ACC112 (cell line): ENCODE measurements at regions not wholly inside any gene's neighbourhood (a gene's known extent, or its start where the extent isn't known, plus 50 kb on each side); places are given as distances from the start of the nearest gene placed in this dataset.

Experiments
- H2AFZ ChIP-seq: fragments of 200-600 bp; sonication (generic); one replicate; pipeline ENCODE4 v1.6.0; 2017; ENCODE audit warnings: antibody characterized with exemption, low read length; ENCODE audit not compliant: unreplicated experiment
- H3K27ac ChIP-seq: fragments of 200-600 bp; sonication (generic); 2 replicates; pipeline ENCODE4 v1.5.1; 2014; ENCODE audit warnings: low read depth, mild to moderate bottlenecking, antibody characterized with exemption, low read length, moderate library complexity
- H3K27me3 ChIP-seq: fragments of 200-600 bp; sonication (generic); 2 replicates; pipeline ENCODE4 v1.6.1; 2014; ENCODE audit warnings: mild to moderate bottlenecking, antibody characterized with exemption, low read length, moderate library complexity, mixed read lengths; ENCODE audit not compliant: insufficient read depth
- H3K36me3 ChIP-seq: fragments of 200-600 bp; sonication (generic); 2 replicates; pipeline ENCODE4 v1.6.1; 2016; ENCODE audit warnings: mild to moderate bottlenecking, antibody characterized with exemption, low read length, moderate library complexity, mixed read lengths; ENCODE audit not compliant: insufficient read depth
- H3K4me1 ChIP-seq: fragments of 200-600 bp; sonication (generic); one replicate; pipeline ENCODE4 v1.6.1; 2016; ENCODE audit warnings: low read length, mixed read lengths; ENCODE audit not compliant: insufficient read depth, unreplicated experiment, control insufficient read depth
- H3K4me3 ChIP-seq: fragments of 200-600 bp; sonication (generic); 2 replicates; pipeline ENCODE4 v1.5.1; 2014; ENCODE audit warnings: mild to moderate bottlenecking, low read depth, low read length
- H3K79me2 ChIP-seq: fragments of 200-600 bp; sonication (generic); one replicate; pipeline ENCODE4 v1.6.0; 2016; ENCODE audit warnings: low read length; ENCODE audit not compliant: control insufficient read depth, unreplicated experiment, insufficient read depth

GRCh38 chr6:4299476-4299875 is 164.1 kb upstream of the ECI2 start:
- Histone ChIP-seq H3K79me2 (no peaks in the 10 kb centered on the region), H3K4me3 (no peak overlapping the region), H3K4me1 (no peaks in the 10 kb centered on the region), H3K27me3 (no peaks in the 10 kb centered on the region), H3K36me3 (no peaks in the 10 kb centered on the region), H3K27ac (no peak overlapping the region), H2AFZ (no peak overlapping the region)

DNA sequence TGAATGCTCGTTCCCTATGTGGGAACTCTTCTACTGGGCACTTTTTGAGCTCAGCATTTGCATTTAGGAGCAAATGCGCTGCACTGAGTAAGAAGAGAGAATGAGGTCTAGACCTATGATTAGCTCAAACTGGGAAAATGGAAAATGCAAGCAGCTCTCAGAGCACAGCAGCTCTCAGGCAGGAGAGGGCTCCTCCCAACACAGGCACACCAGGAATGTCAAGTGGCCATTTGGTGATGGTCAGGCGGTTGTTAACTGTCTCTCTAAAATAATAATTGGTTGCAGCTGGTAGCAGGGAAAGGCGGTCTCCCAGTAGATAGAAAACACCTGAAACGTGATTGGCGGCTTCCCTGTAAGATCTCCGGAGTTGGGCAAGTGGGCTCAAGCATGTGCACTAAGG is 162.0 kb upstream of the ECI2 start:
- H3K79me2 ChIP-seq = no peaks in the 10 kb centered on the region

GRCh38 chr6:4296552-4296951 is 161.2 kb upstream of the ECI2 start:
- Histone ChIP-seq H3K4me3 (no peak overlapping the region), H3K36me3 (no peaks in the 10 kb centered on the region), H3K79me2 (no peaks in the 10 kb centered on the region), H2AFZ (no peak overlapping the region), H3K27ac (no peak overlapping the region), H3K27me3 (peaks cover 5% of the 10 kb centered on the region; the same call in 1 of the 2 replicates), H3K4me1 (no peaks in the 10 kb centered on the region)

More for the DNA sequence above, 162.0 kb upstream of the ECI2 start:
- H2AFZ ChIP-seq = no peak overlapping the region
- peaks cover 5% of the 10 kb centered on the region; the same call in 1 of the 2 replicates for H3K27me3 ChIP-seq
- no peak overlapping the region for H3K27ac ChIP-seq
- H3K4me3 ChIP-seq = no peak overlapping the region
- no peaks in the 10 kb centered on the region for H3K36me3 ChIP-seq
- H3K4me1 ChIP-seq = no peaks in the 10 kb centered on the region

DNA sequence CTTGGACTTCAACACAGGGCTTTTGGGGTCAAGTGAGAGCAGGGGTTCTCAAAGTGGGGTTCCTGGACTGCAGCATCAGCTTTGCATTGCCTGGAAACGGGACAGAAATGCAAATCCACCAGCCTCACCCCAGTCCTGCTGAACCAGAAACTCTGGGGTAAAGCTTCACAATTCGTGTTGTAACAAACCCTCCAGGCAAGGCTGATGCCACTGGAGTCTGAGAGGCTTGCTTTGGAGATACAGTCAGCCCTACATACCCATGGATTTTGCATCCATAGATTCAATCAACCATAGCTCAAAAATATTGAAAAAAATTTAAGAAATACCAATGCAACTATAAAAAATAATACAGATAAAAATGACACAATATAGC is 160.4 kb upstream of the ECI2 start:
- H3K4me3 ChIP-seq = no peak overlapping the region
- no peak overlapping the region for H3K27ac ChIP-seq
- H2AFZ ChIP-seq = no peak overlapping the region
- H3K79me2 ChIP-seq = no peaks in the 10 kb centered on the region
- peaks cover 5% of the 10 kb centered on the region; the same call in 1 of the 2 replicates for H3K27me3 ChIP-seq
- no peaks in the 10 kb centered on the region for H3K4me1 ChIP-seq
- no peaks in the 10 kb centered on the region for H3K36me3 ChIP-seq

- H3K4me3 ChIP-seq = no peak overlapping the region
- H3K79me2 ChIP-seq = no peaks in the 10 kb centered on the region
- H2AFZ ChIP-seq = no peak overlapping the region
These were observed 159.8 kb upstream of the ECI2 start for GRCh38 chr6:4295058-4295782.

GRCh38 chr6:4294636-4295035 is 159.3 kb upstream of the ECI2 start:
- Histone ChIP-seq H3K27ac (no peak overlapping the region), H3K36me3 (no peaks in the 10 kb centered on the region), H3K4me1 (no peaks in the 10 kb centered on the region), H3K27me3 (peaks cover 5% of the 10 kb centered on the region; the same call in 1 of the 2 replicates), H3K79me2 (no peaks in the 10 kb centered on the region), H3K4me3 (no peak overlapping the region), H2AFZ (no peak overlapping the region)

More at GRCh38 chr6:4295058-4295782, 159.8 kb upstream of the ECI2 start:
- no peaks in the 10 kb centered on the region for H3K36me3 ChIP-seq
- H3K27me3 ChIP-seq = peaks cover 5% of the 10 kb centered on the region; the same call in 1 of the 2 replicates
- H3K4me1 ChIP-seq = no peaks in the 10 kb centered on the region
- H3K27ac ChIP-seq = no peak overlapping the region

GRCh38 chr6:4291453-4292403 is 156.4 kb upstream of the ECI2 start:
- Histone ChIP-seq H3K4me1 (no peaks in the 10 kb centered on the region), H2AFZ (no peak overlapping the region), H3K27me3 (peaks cover 11% of the 10 kb centered on the region), H3K36me3 (no peaks in the 10 kb centered on the region), H3K27ac (no peak overlapping the region), H3K79me2 (no peaks in the 10 kb centered on the region), H3K4me3 (no peak overlapping the region)

DNA sequence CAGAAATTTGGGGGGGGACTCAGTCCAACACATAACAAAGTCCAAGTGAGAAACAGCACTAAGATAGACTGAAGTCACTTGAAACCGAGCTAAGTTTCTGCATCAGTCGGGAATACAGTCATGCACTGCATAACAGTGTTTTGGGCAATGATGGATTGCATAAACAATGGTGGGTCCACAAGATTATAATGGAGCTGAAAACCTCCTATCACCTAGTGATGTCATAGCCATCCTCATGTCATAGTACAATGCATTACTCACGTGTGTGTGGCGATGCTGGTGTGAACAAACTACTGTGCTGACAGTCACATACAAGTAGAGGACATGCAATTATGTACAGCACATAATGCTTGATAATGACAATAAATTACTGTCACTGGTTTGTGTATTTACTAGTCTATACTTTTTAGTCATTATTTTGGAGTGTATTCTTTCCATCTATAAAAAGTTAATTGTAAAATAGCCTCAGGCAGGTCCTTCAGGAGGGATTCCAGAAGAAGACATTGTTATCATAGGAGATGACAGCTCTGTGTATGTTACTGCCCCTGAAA is 154.5 kb upstream of the ECI2 start:
- no peaks in the 10 kb centered on the region for H3K36me3 ChIP-seq
- H3K27me3 ChIP-seq = peaks cover 23% of the 10 kb centered on the region
- no peak overlapping the region for H3K4me3 ChIP-seq
- H3K27ac ChIP-seq = no peak overlapping the region
- H3K79me2 ChIP-seq = no peaks in the 10 kb centered on the region
- H2AFZ ChIP-seq = no peak overlapping the region
- no peaks in the 10 kb centered on the region for H3K4me1 ChIP-seq

DNA sequence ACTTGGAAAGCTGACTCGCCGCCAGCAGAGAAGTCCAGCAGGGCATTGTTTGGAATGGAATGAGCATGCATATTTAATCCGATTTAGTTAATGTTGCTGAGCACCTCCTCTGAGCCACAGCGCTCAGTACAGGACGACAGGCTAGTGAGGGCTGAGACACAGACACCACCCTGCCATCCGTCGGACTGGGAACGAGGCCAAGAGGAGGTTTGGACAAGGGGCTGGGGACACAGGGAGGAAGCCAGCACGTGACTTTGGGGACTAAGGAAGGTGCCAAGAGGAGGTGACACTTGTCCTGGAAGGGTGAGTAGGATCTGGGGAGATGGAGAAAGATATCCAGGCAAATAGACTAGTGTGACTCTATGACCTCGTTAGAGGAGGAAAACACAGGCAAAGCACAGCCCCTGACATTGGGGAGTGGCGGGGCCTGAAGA is 152.5 kb upstream of the ECI2 start:
- no peaks in the 10 kb centered on the region for H3K79me2 ChIP-seq
- H2AFZ ChIP-seq = no peak overlapping the region
- no peaks in the 10 kb centered on the region for H3K4me1 ChIP-seq
- peaks cover 30% of the 10 kb centered on the region for H3K27me3 ChIP-seq
- H3K4me3 ChIP-seq = no peak overlapping the region
- no peaks in the 10 kb centered on the region for H3K36me3 ChIP-seq
- no peak overlapping the region for H3K27ac ChIP-seq

DNA sequence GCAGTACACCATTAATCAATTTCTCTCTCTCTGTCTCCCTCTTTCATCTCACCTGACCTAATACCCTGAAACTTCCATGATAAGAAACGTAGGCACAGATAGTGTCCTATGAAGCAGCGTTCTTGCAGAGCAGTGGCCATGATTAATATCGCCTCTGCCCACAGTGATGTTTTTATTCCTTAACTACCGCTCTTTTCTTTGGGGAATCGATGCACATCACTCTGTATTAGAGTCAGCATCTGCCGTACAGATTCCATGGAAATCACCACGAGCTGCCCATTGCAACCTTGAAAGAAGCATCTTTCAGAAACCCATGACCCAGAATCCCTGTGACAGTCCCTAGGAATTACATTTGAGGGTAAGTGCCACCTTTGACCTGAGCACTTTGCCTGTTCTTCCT is 152.0 kb upstream of the ECI2 start:
- Histone ChIP-seq H3K27ac (no peak overlapping the region), H3K27me3 (peaks cover 32% of the 10 kb centered on the region), H3K4me3 (no peak overlapping the region), H2AFZ (no peak overlapping the region), H3K36me3 (no peaks in the 10 kb centered on the region), H3K79me2 (no peaks in the 10 kb centered on the region), H3K4me1 (no peaks in the 10 kb centered on the region)
